D721Med (cell line): ENCODE measurements at regions not wholly inside any gene's neighbourhood (a gene's known extent, or its start where the extent isn't known, plus 50 kb on each side); places are given as distances from the start of the nearest gene placed in this dataset.
A peak's percentile ranks its signal among the peaks of the same experiment; 100 is the strongest.

Experiments
- DNase-seq: peaks from one replicate; pipeline ENCODE4 v3.0.0; 2011; ENCODE audit warnings: low spot score; ENCODE audit not compliant: insufficient read length
- FAIRE-seq: peaks from 2 replicates; lab custom pipeline; 2011; peaks lifted over from hg19 to GRCh38; lab: Jason Lieb, UNC
- TF ChIP-seq, protein P1 (sequence below): IDR thresholded peaks from 2 replicates; pipeline ENCODE4 v1.5.1; 2012; ENCODE audit warnings: mild to moderate bottlenecking, control low read depth; ENCODE audit not compliant: insufficient read depth; ENCODE audit errors: missing control alignments

DNA sequence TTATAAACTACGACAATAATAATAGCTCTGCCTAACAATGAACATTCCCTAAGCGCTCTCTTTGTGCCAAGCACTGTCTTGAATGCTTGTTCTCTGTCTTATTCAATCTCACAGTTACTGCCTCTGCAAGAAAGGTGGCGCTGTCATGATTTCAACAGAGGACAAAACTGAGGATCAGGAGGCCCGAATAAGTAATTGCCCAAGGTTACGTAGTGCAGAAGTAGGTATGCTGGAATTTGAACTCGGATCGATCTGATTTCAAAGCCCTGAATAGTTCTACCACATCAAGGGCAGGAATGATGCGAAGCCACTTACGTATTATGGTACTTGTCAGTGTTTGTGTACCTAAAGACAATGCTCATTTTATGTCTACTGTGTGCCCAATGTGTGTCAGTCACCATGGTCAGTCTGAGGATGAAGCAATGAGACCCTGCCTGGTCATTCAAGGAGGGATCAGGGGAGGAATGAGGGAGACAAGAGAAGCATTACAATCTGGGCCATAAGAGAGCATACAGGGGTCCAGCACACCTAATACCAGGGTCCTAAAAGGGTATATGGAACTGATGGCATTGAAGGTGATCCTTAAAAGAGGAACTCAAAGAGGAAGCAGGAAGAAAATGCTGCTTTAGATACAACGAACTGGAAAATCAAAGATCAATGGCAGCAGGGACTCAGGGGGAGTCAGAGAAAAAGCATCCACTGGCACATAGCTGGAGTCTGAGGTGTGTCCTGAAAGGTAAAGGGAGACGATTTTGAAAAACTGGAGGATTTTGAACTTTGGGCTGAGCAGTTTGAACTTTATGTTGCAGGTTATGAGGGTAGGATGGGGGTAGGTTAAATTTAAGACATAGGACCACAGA is 389.2 kb downstream of the PLPP3 start:
- DNase-seq (no peak), FAIRE-seq (no peak)
- TF ChIP-seq, protein P1, sequence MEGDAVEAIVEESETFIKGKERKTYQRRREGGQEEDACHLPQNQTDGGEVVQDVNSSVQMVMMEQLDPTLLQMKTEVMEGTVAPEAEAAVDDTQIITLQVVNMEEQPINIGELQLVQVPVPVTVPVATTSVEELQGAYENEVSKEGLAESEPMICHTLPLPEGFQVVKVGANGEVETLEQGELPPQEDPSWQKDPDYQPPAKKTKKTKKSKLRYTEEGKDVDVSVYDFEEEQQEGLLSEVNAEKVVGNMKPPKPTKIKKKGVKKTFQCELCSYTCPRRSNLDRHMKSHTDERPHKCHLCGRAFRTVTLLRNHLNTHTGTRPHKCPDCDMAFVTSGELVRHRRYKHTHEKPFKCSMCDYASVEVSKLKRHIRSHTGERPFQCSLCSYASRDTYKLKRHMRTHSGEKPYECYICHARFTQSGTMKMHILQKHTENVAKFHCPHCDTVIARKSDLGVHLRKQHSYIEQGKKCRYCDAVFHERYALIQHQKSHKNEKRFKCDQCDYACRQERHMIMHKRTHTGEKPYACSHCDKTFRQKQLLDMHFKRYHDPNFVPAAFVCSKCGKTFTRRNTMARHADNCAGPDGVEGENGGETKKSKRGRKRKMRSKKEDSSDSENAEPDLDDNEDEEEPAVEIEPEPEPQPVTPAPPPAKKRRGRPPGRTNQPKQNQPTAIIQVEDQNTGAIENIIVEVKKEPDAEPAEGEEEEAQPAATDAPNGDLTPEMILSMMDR: peak; percentile 16

- FAIRE-seq (no peak), DNase-seq (no peak)
- TF ChIP-seq, protein P1: no peak
Measured at GRCh38 chr1:56189454-56189853, 389.9 kb downstream of the PLPP3 start.

DNA sequence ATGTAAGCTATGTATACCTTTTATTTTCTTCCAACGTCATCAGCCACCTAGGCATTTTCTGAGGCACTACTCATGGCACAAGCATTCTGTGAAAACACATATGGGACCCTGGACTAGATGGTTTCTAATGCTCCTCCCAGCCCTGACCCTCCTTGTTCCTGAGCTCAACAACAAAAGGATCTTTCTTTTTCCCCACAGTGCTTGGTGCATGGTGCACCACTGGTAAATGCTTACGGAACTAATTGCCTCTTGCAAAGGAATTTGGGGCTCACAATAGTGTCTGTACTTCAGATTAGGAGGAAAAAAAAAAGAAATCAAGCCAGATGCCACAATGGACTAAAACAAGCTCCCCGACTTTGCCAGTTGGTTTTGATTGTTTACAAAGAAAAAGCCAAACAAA is 390.5 kb downstream of the PLPP3 start:
- DNase-seq (no peak), FAIRE-seq (no peak)
- TF ChIP-seq, protein P1: no peak

DNA sequence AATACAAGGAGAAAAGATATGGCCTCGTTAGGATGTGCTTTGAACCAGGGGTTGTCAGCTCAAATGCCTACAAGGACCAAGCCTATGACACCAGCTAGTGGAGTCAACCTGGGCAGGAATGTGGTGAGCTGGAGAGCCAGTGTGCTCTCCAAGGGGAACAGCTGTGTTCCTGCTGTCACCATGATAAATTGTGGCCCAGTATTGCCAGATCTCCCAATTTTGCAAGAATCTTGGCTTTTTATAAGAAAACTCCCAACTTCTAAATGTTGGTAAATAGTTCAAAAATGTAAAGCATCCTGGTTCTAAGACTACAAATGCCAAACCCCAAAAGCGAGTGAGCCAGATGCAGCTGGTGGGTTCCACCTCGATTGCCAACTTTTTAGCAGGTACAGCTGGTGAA is 391.1 kb downstream of the PLPP3 start:
- DNase-seq: no peak
- no peak for FAIRE-seq
- TF ChIP-seq, protein P1: no peak

DNA sequence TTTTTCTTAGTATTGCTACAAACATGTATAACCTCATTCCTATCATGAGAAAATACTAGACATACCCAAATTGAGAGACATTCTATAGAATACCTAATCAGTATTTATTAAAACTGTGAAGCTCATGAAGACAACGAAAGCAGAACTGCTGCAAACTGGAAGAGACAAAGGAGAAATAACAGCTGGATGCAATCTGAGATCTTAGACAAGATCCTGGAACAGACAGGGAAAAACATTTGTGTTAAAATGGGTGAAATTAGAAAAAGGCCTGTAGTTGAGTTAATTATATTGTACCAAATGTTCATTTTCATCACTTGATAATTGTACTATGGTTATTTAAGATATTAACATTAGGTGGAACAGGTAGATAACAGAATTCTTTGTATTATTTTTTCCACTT is 392.0 kb downstream of the PLPP3 start:
- DNase-seq: no peak
- FAIRE-seq: no peak
- TF ChIP-seq, protein P1: no peak

- no peak for FAIRE-seq
- TF ChIP-seq, protein P1: no peak
- no peak for DNase-seq
Measured at GRCh38 chr1:56185493-56185892, 393.9 kb downstream of the PLPP3 start.

DNA sequence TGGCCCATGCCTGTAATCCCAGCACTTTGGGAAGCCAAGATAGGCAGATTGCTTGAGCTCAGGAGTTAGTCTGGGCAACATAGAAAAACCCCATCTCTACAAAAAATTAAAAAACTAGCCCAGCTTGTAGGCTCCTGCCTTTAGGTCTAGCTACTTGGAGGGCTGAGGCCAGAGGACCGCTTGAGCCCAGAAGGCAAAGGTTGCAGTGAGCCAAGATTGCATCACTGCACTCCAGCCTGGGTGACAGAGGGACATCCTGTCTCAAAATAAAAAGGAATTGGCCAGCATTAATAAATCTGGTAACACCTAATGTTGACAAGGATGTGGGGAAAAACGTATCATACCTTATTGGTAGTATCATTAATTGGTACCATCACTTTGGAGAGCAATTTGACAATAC is 396.2 kb downstream of the PLPP3 start:
- TF ChIP-seq, protein P1: no peak
- DNase-seq (no peak), FAIRE-seq (no peak)
